ENCODE measurements at regions not wholly inside any gene's neighbourhood (a gene's known extent, or its start where the extent isn't known, plus 50 kb on each side); places are given as distances from the start of the nearest gene placed in this dataset.

DNA sequence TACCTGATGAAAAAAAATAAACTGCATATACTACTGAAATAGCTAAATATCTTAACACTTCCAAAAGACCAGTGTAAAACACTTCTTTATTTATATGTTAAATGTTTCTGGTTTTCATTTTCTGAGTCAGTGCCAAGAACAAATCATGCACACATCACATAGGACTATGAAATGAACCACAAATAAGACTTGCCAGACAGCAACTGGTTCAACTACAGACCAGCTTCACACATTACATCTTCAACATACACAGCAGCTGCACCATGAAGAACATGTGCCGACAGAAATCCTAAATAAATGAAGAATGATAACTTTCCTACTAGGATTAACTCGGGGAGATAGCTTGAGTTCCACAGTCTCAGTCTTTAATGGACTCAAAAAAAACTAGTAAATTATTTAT is 168.3 kb upstream of the STXBP5 start:
- 86 to 94% methylated on average over 2 of the region's 2 CpGs for WGBS, 2 donors
- intact Hi-C loops (cut with DNase I; ENCODE audit: low total_unique reads), result no loop called here
- H3K9me3 ChIP-seq, result no peaks in the 10 kb centered on the region
- no peaks in the 10 kb centered on the region for H3K4me1 ChIP-seq
- H3K4me3 ChIP-seq, result no peak overlapping the region
- no peak overlapping the region for H3K27ac ChIP-seq
- no peak for TF ChIP-seq POLR2A (IDR thresholded peaks at IDR 0.05)
- no peaks in the 10 kb centered on the region for H3K27me3 ChIP-seq
- no peaks in the 10 kb centered on the region for H3K36me3 ChIP-seq (ENCODE audit: low read depth, missing control alignments)
- DNase-seq, result no peak

- Histone ChIP-seq H3K9me3 (no peaks in the 10 kb centered on the region), H3K36me3 (ENCODE audit: low read depth, missing control alignments) (no peaks in the 10 kb centered on the region), H3K27ac (no peak overlapping the region), H3K4me3 (no peak overlapping the region), H3K4me1 (no peaks in the 10 kb centered on the region), H3K27me3 (no peaks in the 10 kb centered on the region)
- intact Hi-C loops (cut with DNase I; ENCODE audit: low total_unique reads), result no loop called here
- TF ChIP-seq, protein P1, sequence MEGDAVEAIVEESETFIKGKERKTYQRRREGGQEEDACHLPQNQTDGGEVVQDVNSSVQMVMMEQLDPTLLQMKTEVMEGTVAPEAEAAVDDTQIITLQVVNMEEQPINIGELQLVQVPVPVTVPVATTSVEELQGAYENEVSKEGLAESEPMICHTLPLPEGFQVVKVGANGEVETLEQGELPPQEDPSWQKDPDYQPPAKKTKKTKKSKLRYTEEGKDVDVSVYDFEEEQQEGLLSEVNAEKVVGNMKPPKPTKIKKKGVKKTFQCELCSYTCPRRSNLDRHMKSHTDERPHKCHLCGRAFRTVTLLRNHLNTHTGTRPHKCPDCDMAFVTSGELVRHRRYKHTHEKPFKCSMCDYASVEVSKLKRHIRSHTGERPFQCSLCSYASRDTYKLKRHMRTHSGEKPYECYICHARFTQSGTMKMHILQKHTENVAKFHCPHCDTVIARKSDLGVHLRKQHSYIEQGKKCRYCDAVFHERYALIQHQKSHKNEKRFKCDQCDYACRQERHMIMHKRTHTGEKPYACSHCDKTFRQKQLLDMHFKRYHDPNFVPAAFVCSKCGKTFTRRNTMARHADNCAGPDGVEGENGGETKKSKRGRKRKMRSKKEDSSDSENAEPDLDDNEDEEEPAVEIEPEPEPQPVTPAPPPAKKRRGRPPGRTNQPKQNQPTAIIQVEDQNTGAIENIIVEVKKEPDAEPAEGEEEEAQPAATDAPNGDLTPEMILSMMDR (IDR thresholded peaks at IDR 0.05), result no peak
- no peak for TF ChIP-seq POLR2A (IDR thresholded peaks at IDR 0.05)
- DNase-seq, result no peak
- 75 to 76% methylated on average over 2 of the region's 2 CpGs for WGBS, 2 donors
These were observed 166.3 kb upstream of the STXBP5 start for GRCh38 chr6:147037881-147038280.

DNA sequence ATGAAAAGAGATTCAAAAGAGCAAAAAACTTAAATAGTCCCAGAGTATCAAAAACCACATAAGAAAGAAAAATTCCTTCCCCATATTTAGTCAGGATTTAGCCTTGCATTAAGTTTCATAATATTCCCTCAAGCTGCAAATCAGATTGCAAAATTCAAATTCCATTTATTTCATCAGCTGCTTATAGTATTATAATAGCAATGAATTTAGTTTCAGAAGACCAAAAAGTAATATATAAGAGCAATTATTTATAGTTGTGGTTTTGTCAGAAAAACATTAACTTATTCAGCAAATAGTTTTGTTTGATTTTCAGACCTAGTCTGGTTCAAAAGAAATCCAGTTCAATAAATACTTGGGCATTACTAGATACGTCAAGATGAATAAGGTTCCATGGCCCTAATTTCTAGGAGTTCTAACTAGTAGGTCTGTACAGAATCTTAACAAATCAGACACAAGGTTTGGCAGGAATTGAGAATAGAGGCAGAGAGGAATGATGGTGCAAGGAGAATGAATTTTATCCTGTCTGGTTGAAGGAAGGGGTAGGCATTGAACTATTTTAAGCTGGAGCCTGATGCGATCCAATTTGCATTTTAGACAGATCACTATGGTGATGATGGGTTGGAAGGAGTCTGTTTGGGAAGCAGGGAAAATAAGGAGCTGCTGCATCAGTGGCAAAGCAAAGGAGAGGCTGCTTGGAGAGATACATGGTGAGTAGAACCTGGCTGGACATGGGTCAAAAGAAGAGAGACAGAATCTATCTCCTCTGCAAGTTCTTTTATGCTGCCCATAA is 163.9 kb upstream of the STXBP5 start:
- TF ChIP-seq POLR2A (IDR thresholded peaks at IDR 0.05), result no peak
- TF ChIP-seq, protein P1 (IDR thresholded peaks at IDR 0.05), result no peak
- Histone ChIP-seq H3K4me1 (no peaks in the 10 kb centered on the region), H3K27ac (no peak overlapping the region), H3K36me3 (ENCODE audit: low read depth, missing control alignments) (no peaks in the 10 kb centered on the region), H3K27me3 (no peaks in the 10 kb centered on the region), H3K4me3 (no peak overlapping the region), H3K9me3 (no peaks in the 10 kb centered on the region)
- no peak for DNase-seq
- WGBS, 2 donors, result 89 to 93% methylated on average over 2 of the region's 2 CpGs
- intact Hi-C loops (cut with DNase I; ENCODE audit: low total_unique reads), result no loop called here

GRCh38 chr6:147042679-147043078 is 161.5 kb upstream of the STXBP5 start:
- no peaks in the 10 kb centered on the region for H3K36me3 ChIP-seq (ENCODE audit: low read depth, missing control alignments)
- TF ChIP-seq, protein P1 (IDR thresholded peaks at IDR 0.05), result no peak
- TF ChIP-seq POLR2A (IDR thresholded peaks at IDR 0.05), result no peak
- no peaks in the 10 kb centered on the region for H3K4me1 ChIP-seq
- no peaks in the 10 kb centered on the region for H3K27me3 ChIP-seq
- no peak for DNase-seq
- no peak overlapping the region for H3K27ac ChIP-seq
- 50% methylated on average over 2 of the region's 2 CpGs for WGBS, 2 donors
- intact Hi-C loops (cut with DNase I; ENCODE audit: low total_unique reads), result no loop called here
- no peaks in the 10 kb centered on the region for H3K9me3 ChIP-seq
- H3K4me3 ChIP-seq, result no peak overlapping the region

DNA sequence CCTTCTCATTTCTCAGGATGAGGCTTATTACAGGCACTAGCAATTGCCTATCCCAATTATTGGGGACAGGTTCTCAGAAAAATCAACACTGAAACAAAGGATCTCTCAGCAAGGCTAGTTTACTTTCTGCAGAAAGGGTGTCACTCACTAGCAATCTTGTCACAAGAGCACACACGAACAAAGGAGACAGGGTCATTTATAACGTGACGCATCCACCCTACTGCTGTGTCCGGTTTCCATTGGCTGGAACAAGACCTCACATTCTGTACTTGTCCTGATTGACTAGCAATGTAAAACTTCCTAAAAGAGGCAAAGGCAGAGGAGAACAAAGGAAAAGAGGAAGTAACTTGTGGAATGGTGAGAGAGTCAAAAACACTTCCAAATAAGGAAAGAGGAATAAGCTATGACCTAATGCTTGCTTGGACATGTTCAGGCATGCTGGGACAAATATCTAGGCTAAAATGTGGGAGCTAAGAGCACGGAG is 160.2 kb upstream of the STXBP5 start:
- H3K4me3 ChIP-seq, result no peak overlapping the region
- H3K4me1 ChIP-seq, result no peaks in the 10 kb centered on the region

More for the DNA sequence above, 160.2 kb upstream of the STXBP5 start:
- H3K36me3 ChIP-seq (ENCODE audit: low read depth, missing control alignments), result no peaks in the 10 kb centered on the region
- no peak overlapping the region for H3K27ac ChIP-seq
- H3K27me3 ChIP-seq, result no peaks in the 10 kb centered on the region
- 93 to 96% methylated on average over 5 of the region's 5 CpGs for WGBS, 2 donors
- intact Hi-C loops (cut with DNase I; ENCODE audit: low total_unique reads), result no loop called here
- no peaks in the 10 kb centered on the region for H3K9me3 ChIP-seq
- DNase-seq, result no peak
- no peak for TF ChIP-seq POLR2A (IDR thresholded peaks at IDR 0.05)
- TF ChIP-seq, protein P1 (IDR thresholded peaks at IDR 0.05), result no peak
